ENCODE measurements at regions not wholly inside any gene's neighbourhood (a gene's known extent, or its start where the extent isn't known, plus 50 kb on each side); places are given as distances from the start of the nearest gene placed in this dataset.

DNA sequence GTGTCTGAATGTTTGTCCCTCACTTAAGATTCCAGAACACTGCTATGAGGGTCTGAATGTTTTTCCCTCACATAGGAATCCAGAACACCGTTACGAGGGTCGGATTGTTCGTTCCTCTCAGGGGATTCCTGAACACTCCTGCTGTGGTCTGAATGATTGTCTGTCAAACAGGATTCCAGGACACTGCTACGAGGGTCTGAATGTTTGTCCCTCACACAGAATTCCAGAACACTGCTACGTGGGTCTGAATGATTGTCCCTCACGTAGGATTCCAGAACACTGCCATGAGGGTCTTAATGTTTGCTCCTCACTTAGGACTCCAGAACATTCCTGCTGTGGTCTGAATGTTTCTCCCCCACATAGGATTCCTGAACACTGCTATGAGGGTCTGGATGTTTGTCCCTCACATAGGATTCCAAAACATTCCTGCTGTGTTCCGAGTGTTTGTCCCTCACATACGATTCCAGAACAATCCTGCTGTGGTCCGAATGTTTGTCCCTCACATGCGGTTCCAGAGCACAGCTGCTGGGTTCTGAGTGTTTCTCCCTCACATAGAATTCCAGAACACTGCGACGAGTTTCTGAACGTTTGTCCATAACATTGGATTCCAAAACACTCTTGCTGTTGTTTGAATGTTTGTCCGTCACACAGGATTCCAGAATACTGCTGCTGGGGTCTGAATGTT is 199.5 kb downstream of the FOXD4L6 start:
- H3K79me1 ChIP-seq (ENCODE audit: low read length), result no peaks in the 10 kb centered on the region
- no peaks in the 10 kb centered on the region for H3K36me3 ChIP-seq (ENCODE audit: control insufficient read depth in 1 of 2, insufficient read depth in 2 of 2, low read length in 2 of 2)
- H3K27ac ChIP-seq (ENCODE audit: low read depth, low read length), result no peak overlapping the region
- no peak overlapping the region for H4K12ac ChIP-seq (ENCODE audit: low read depth, low read length)
- no peak overlapping the region for H2BK5ac ChIP-seq (ENCODE audit: low read depth, low read length, poor library complexity)
- no peaks in the 10 kb centered on the region for H3K27me3 ChIP-seq (ENCODE audit: insufficient read depth, low read length)
- H3K79me2 ChIP-seq (ENCODE audit: control insufficient read depth, insufficient read depth, low read length, poor library complexity), result no peaks in the 10 kb centered on the region
- H3K4ac ChIP-seq (ENCODE audit: low read depth, low read length), result no peak overlapping the region
- H2BK120ac ChIP-seq (ENCODE audit: insufficient read depth, low read length, poor library complexity), result no peak overlapping the region
- no peak overlapping the region for H3K9ac ChIP-seq (ENCODE audit: low read length)
- WGBS (ENCODE audit: extremely low coverage, insufficient coverage, insufficient read length), result no CpG with 5 or more reads among the region's 15 CpGs
- no peak for DNase-seq
- no peak overlapping the region for H3K4me2 ChIP-seq (ENCODE audit: low read length)
- no peak overlapping the region for H2AK5ac ChIP-seq (ENCODE audit: low read length)
- no peak overlapping the region for H3K18ac ChIP-seq (ENCODE audit: low read length)
- H3K4me1 ChIP-seq (ENCODE audit: control insufficient read depth in 1 of 2, insufficient read depth in 2 of 2, low read length in 2 of 2), result no peaks in the 10 kb centered on the region
- no peak overlapping the region for H4K91ac ChIP-seq (ENCODE audit: low read depth, low read length)
- H2AFZ ChIP-seq (ENCODE audit: insufficient read depth, low read length, poor library complexity), result no peak overlapping the region
- no peak overlapping the region for H3K23ac ChIP-seq (ENCODE audit: low read length)
- H3K4me3 ChIP-seq (ENCODE audit: low read depth, low read length), result no peak overlapping the region
- no peak overlapping the region for H2BK12ac ChIP-seq (ENCODE audit: low read length)
- H4K8ac ChIP-seq (ENCODE audit: low read depth, low read length), result no peak overlapping the region
- peaks cover 22% of the 10 kb centered on the region for H3K9me3 ChIP-seq (ENCODE audit: insufficient read depth, low read depth, low read length)
- H3K14ac ChIP-seq (ENCODE audit: low read length), result no peak overlapping the region

DNA sequence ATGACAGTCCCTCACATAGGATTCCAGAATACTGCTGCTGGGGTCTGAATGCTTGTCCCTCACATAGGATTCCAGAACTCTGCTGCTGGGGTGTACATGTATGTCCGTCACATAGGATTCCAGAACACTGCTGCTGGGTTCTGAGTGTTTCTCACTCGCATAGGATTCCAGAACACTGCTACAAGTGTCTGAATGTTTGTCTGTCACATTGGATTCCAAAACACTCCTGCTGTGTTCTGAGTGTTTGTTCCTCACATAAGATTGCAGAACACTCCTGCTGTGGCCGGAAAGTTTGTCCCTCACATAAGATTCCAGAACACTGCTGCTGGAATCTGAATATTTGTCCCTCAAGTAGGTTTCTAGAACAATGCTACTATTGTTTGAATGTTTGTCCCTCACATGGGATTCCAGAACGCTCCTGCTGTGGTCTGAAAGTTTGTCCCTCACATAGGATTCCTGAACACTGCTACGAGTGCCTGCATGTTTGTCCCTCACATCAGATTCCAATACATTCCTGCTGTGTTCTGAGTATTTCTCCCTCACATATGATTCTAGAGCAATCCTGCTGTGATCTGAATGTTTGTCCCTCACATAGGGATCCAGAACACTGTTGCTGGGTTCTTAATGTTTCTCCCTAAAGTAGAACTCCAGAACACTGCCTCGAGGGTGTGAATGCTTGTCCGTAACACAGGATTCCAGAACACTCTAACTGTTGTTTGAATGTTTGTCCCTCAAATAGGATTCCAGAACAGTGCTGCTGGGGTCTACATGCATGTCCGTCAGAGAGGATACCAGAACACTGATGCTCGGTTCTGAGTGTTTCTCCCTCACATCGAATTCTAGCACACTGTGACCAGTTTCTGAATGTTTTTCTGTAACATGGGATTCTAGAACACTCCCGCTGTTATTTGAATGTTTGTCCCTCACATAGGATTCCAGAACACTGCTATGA is 200.4 kb downstream of the FOXD4L6 start:
- WGBS (ENCODE audit: extremely low coverage, insufficient coverage, insufficient read length), result no CpG with 5 or more reads among the region's 11 CpGs
- Histone ChIP-seq H2BK5ac (ENCODE audit: low read depth, low read length, poor library complexity) (no peak overlapping the region), H2AFZ (ENCODE audit: insufficient read depth, low read length, poor library complexity) (no peak overlapping the region), H3K79me2 (ENCODE audit: control insufficient read depth, insufficient read depth, low read length, poor library complexity) (no peaks in the 10 kb centered on the region), H4K8ac (ENCODE audit: low read depth, low read length) (no peak overlapping the region), H3K18ac (ENCODE audit: low read length) (no peak overlapping the region), H3K79me1 (ENCODE audit: low read length) (no peaks in the 10 kb centered on the region), H3K27ac (ENCODE audit: low read depth, low read length) (no peak overlapping the region), H3K4me2 (ENCODE audit: low read length) (no peak overlapping the region), H3K14ac (ENCODE audit: low read length) (no peak overlapping the region), H3K23ac (ENCODE audit: low read length) (no peak overlapping the region), H3K9ac (ENCODE audit: low read length) (no peak overlapping the region), H2AK5ac (ENCODE audit: low read length) (no peak overlapping the region), H4K12ac (ENCODE audit: low read depth, low read length) (no peak overlapping the region), H3K27me3 (ENCODE audit: insufficient read depth, low read length) (no peaks in the 10 kb centered on the region), H2BK120ac (ENCODE audit: insufficient read depth, low read length, poor library complexity) (no peak overlapping the region), H4K91ac (ENCODE audit: low read depth, low read length) (no peak overlapping the region), H3K9me3 (ENCODE audit: insufficient read depth, low read depth, low read length) (peaks cover 21% of the 10 kb centered on the region), H3K4me1 (ENCODE audit: control insufficient read depth in 1 of 2, insufficient read depth in 2 of 2, low read length in 2 of 2) (no peaks in the 10 kb centered on the region), H3K4ac (ENCODE audit: low read depth, low read length) (no peak overlapping the region), H2BK12ac (ENCODE audit: low read length) (no peak overlapping the region), H3K36me3 (ENCODE audit: control insufficient read depth in 1 of 2, insufficient read depth in 2 of 2, low read length in 2 of 2) (no peaks in the 10 kb centered on the region), H3K4me3 (ENCODE audit: low read depth, low read length) (no peak overlapping the region)
- DNase-seq, result no peak

DNA sequence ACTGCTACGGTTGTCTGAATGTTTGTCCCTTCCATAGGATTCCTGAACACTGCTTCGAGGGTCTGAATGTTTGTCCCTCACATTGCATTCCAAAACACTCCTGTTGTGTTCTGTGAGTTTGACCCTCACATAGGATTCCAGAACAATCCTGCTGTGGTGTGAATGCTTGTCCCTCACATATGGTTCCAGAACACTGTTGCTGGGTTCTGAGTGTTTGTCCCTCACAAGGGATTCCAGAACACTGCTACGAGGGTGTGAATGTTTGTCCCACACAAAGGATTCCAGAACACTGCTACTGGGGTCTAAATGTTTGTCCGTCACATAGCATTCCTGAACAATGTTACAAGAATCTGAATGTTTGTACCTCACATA is 201.2 kb downstream of the FOXD4L6 start:
- no peak overlapping the region for H3K4me3 ChIP-seq (ENCODE audit: low read depth, low read length)
- no peak overlapping the region for H3K14ac ChIP-seq (ENCODE audit: low read length)
- H3K4ac ChIP-seq (ENCODE audit: low read depth, low read length), result no peak overlapping the region
- H3K79me2 ChIP-seq (ENCODE audit: control insufficient read depth, insufficient read depth, low read length, poor library complexity), result no peaks in the 10 kb centered on the region
- H2AK5ac ChIP-seq (ENCODE audit: low read length), result no peak overlapping the region
- H2BK12ac ChIP-seq (ENCODE audit: low read length), result no peak overlapping the region
- WGBS (ENCODE audit: extremely low coverage, insufficient coverage, insufficient read length), result no CpG with 5 or more reads among the region's 4 CpGs
- H4K8ac ChIP-seq (ENCODE audit: low read depth, low read length), result no peak overlapping the region
- H3K27ac ChIP-seq (ENCODE audit: low read depth, low read length), result no peak overlapping the region
- H3K36me3 ChIP-seq (ENCODE audit: control insufficient read depth in 1 of 2, insufficient read depth in 2 of 2, low read length in 2 of 2), result no peaks in the 10 kb centered on the region
- H4K12ac ChIP-seq (ENCODE audit: low read depth, low read length), result no peak overlapping the region
- H4K91ac ChIP-seq (ENCODE audit: low read depth, low read length), result no peak overlapping the region
- H3K18ac ChIP-seq (ENCODE audit: low read length), result no peak overlapping the region
- H3K4me2 ChIP-seq (ENCODE audit: low read length), result no peak overlapping the region
- H3K9me3 ChIP-seq (ENCODE audit: insufficient read depth, low read depth, low read length), result peaks cover 21% of the 10 kb centered on the region
- H3K4me1 ChIP-seq (ENCODE audit: control insufficient read depth in 1 of 2, insufficient read depth in 2 of 2, low read length in 2 of 2), result no peaks in the 10 kb centered on the region
- no peak overlapping the region for H2AFZ ChIP-seq (ENCODE audit: insufficient read depth, low read length, poor library complexity)
- no peak overlapping the region for H3K23ac ChIP-seq (ENCODE audit: low read length)
- no peaks in the 10 kb centered on the region for H3K79me1 ChIP-seq (ENCODE audit: low read length)
- H2BK120ac ChIP-seq (ENCODE audit: insufficient read depth, low read length, poor library complexity), result no peak overlapping the region
- no peak for DNase-seq
- no peak overlapping the region for H3K9ac ChIP-seq (ENCODE audit: low read length)
- no peaks in the 10 kb centered on the region for H3K27me3 ChIP-seq (ENCODE audit: insufficient read depth, low read length)
- no peak overlapping the region for H2BK5ac ChIP-seq (ENCODE audit: low read depth, low read length, poor library complexity)

DNA sequence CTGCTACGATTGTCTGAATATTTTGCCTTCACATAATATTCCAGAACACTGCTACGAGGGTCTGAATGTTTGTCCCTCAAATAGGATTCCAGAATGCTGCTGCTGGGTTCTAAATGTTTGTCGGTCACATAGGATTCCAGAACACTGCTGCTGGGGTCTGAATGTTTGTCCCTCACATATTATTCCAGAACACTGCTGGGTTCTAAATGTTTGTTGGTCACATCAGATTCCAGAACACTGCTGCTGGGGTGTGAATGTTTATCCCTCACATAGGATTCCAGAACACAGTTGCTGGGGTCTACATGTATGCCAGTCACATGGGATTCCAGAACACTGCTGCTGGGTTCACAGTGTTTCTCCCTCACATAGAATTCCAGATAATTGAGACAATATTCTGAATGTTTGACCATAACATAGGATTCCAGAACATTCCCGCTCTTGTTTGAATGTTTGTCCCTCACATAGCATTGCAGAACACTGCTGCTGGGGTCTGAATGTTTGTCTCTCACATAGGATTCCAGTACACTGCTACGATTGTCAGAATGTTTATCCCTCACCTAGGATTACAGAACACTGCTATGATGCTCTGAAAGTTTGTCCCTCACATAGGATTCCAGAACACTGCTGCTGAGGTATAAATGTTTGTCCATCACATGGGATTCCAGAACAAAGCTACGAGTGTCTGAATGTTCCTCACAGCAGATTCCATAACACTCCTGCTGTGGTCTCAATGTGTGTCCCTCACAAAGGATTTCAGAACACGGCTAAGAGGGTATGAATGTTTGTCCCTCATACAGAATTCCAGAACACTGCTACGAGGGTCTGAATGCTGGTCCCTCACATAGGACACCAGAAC is 201.8 kb downstream of the FOXD4L6 start:
- Histone ChIP-seq H3K4ac (ENCODE audit: low read depth, low read length) (no peak overlapping the region), H4K12ac (ENCODE audit: low read depth, low read length) (no peak overlapping the region), H3K4me2 (ENCODE audit: low read length) (no peak overlapping the region), H3K14ac (ENCODE audit: low read length) (no peak overlapping the region), H3K4me1 (ENCODE audit: control insufficient read depth in 1 of 2, insufficient read depth in 2 of 2, low read length in 2 of 2) (no peaks in the 10 kb centered on the region), H3K4me3 (ENCODE audit: low read depth, low read length) (no peak overlapping the region), H3K18ac (ENCODE audit: low read length) (no peak overlapping the region), H4K91ac (ENCODE audit: low read depth, low read length) (no peak overlapping the region), H2BK120ac (ENCODE audit: insufficient read depth, low read length, poor library complexity) (no peak overlapping the region), H3K27me3 (ENCODE audit: insufficient read depth, low read length) (no peaks in the 10 kb centered on the region), H3K9ac (ENCODE audit: low read length) (no peak overlapping the region), H2AK5ac (ENCODE audit: low read length) (no peak overlapping the region), H3K36me3 (ENCODE audit: control insufficient read depth in 1 of 2, insufficient read depth in 2 of 2, low read length in 2 of 2) (no peaks in the 10 kb centered on the region), H2BK12ac (ENCODE audit: low read length) (no peak overlapping the region), H3K79me2 (ENCODE audit: control insufficient read depth, insufficient read depth, low read length, poor library complexity) (no peaks in the 10 kb centered on the region), H3K27ac (ENCODE audit: low read depth, low read length) (no peak overlapping the region), H2AFZ (ENCODE audit: insufficient read depth, low read length, poor library complexity) (no peak overlapping the region), H3K23ac (ENCODE audit: low read length) (no peak overlapping the region), H4K8ac (ENCODE audit: low read depth, low read length) (no peak overlapping the region), H3K9me3 (ENCODE audit: insufficient read depth, low read depth, low read length) (peaks cover 21% of the 10 kb centered on the region), H3K79me1 (ENCODE audit: low read length) (no peaks in the 10 kb centered on the region), H2BK5ac (ENCODE audit: low read depth, low read length, poor library complexity) (no peak overlapping the region)
- DNase-seq, result no peak
- WGBS (ENCODE audit: extremely low coverage, insufficient coverage, insufficient read length), result no CpG with 5 or more reads among the region's 8 CpGs
